AG04449 (cell line): ENCODE measurements at regions not wholly inside any gene's neighbourhood (a gene's known extent, or its start where the extent isn't known, plus 50 kb on each side); places are given as distances from the start of the nearest gene placed in this dataset.

Experiments used
- CTCF ChIA-PET: fragments of 350-600 bp; formaldehyde crosslinking; extraction: SDS; loops from one replicate; lab custom pipeline; 2021; ENCODE audit warnings: antibody characterized with exemption; lab: Yijun Ruan, JAX
- POLR2A ChIA-PET: fragments of 400-600, 350-600 bp; formaldehyde crosslinking; extraction: SDS; loops from one replicate; lab custom pipeline; 2020; ENCODE audit warnings: antibody characterized with exemption, inconsistent platforms; lab: Yijun Ruan, JAX
- DNase-seq: peaks from one replicate; pipeline ENCODE4 v3.0.0-alpha.2; 2010; ENCODE audit warnings: low read depth, low spot score
- H3K4me3 ChIP-seq: 2 replicates; pipeline ENCODE4 v1.5.1; 2011; ENCODE audit warnings: low read depth, mild to moderate bottlenecking, control low read depth, low read length
- CTCF ChIP-seq: IDR thresholded peaks from one replicate; pipeline ENCODE4 v1.5.1; 2011; ENCODE audit warnings: mild to moderate bottlenecking, moderate library complexity, low read length, control low read depth, inconsistent platforms; ENCODE audit not compliant: insufficient read depth; ENCODE audit errors: missing control alignments

- POLR2A ChIA-PET = no interaction called here
- no peak overlapping the region for H3K4me3 ChIP-seq
- no peak for TF ChIP-seq CTCF
- no peak for DNase-seq
- CTCF ChIA-PET = no interaction called here
These were observed 87.0 kb upstream of the GALNT2 start for GRCh38 chr1:229980009-229980408.

- no peak for TF ChIP-seq CTCF
- no peak overlapping the region for H3K4me3 ChIP-seq
- POLR2A ChIA-PET = no interaction called here
- no peak for DNase-seq
- CTCF ChIA-PET = interaction anchor here (0.7 kb wide), 1 partner anchor 10 kb away, joined by 3 read pairs; no protein-coding TSS in a partner anchor
These were observed 85.3 kb upstream of the GALNT2 start for GRCh38 chr1:229981736-229982135.

GRCh38 chr1:229984310-229984991 lies 82.6 kb upstream of the GALNT2 start:
- ChIA-PET CTCF (no interaction called here), POLR2A (no interaction called here)
- no peak overlapping the region for H3K4me3 ChIP-seq
- DNase-seq = no peak
- TF ChIP-seq CTCF = peak; percentile 6

- TF ChIP-seq CTCF = no peak
- POLR2A ChIA-PET = no interaction called here
- CTCF ChIA-PET = no interaction called here
- no peak overlapping the region for H3K4me3 ChIP-seq
- DNase-seq = no peak
These were observed 81.9 kb upstream of the GALNT2 start for GRCh38 chr1:229984992-229985612.

- no peak for DNase-seq
- TF ChIP-seq CTCF = no peak
- ChIA-PET POLR2A (no interaction called here), CTCF (no interaction called here)
- H3K4me3 ChIP-seq = no peak overlapping the region
These were observed 81.4 kb upstream of the GALNT2 start for GRCh38 chr1:229985613-229986010.

- ChIA-PET POLR2A (no interaction called here), CTCF (no interaction called here)
These were observed 80.2 kb upstream of the GALNT2 start for GRCh38 chr1:229986737-229987337.

More at GRCh38 chr1:229986737-229987337, 80.2 kb upstream of the GALNT2 start:
- no peak for DNase-seq
- H3K4me3 ChIP-seq = no peak overlapping the region
- no peak for TF ChIP-seq CTCF
